GM19328 (cell line): ENCODE measurements at regions not wholly inside any gene's neighbourhood (a gene's known extent, or its start where the extent isn't known, plus 50 kb on each side); places are given as distances from the start of the nearest gene placed in this dataset.
"Not testable (repeated sequence)": the region's sequence is repeated elsewhere in the genome, so short reads cannot be mapped to it uniquely, and the experiment has no call there.

Source experiments
- ATAC-seq: cut with Tn5 transposase; IDR thresholded peaks from one replicate; pipeline ENCODE4 v1.9.1; 2021; ENCODE audit warnings: mild to moderate bottlenecking, moderate library complexity; ENCODE audit not compliant: unreplicated experiment

- no peak for ATAC-seq
These were observed 611.4 kb upstream of the CDH5 start for GRCh38 chr16:65754820-65755691.

- no peak for ATAC-seq
These were observed 614.0 kb upstream of the CDH5 start for GRCh38 chr16:65752522-65752844.

- no peak for ATAC-seq
These were observed 614.6 kb upstream of the CDH5 start for GRCh38 chr16:65751622-65752521.

- no peak for ATAC-seq
These were observed 617.0 kb upstream of the CDH5 start for GRCh38 chr16:65749506-65749905.

GRCh38 chr16:65746941-65747340 is 619.5 kb upstream of the CDH5 start:
- no peak for ATAC-seq

GRCh38 chr16:65745201-65745708 is 621.2 kb upstream of the CDH5 start:
- ATAC-seq: no peak

- no peak for ATAC-seq
These were observed 622.1 kb upstream of the CDH5 start for GRCh38 chr16:65744401-65744800.

- no peak for ATAC-seq
These were observed 621.7 kb upstream of the CDH11 start for GRCh38 chr16:65743558-65743957.

GRCh38 chr16:65740711-65741110 is 618.8 kb upstream of the CDH11 start:
- ATAC-seq: no peak

GRCh38 chr16:65739518-65739917 is 617.7 kb upstream of the CDH11 start:
- ATAC-seq: no peak

- no peak for ATAC-seq
These were observed 616.0 kb upstream of the CDH11 start for GRCh38 chr16:65737831-65738230.

- ATAC-seq: not testable (repeated sequence)
These were observed 613.8 kb upstream of the CDH11 start for GRCh38 chr16:65735615-65736014.

- ATAC-seq: no peak
These were observed 611.9 kb upstream of the CDH11 start for GRCh38 chr16:65733721-65734120.

GRCh38 chr16:65731833-65732232 is 610.0 kb upstream of the CDH11 start:
- ATAC-seq: no peak

GRCh38 chr16:65728652-65729051 is 606.8 kb upstream of the CDH11 start:
- no peak for ATAC-seq

- ATAC-seq: no peak
These were observed 606.3 kb upstream of the CDH11 start for GRCh38 chr16:65728167-65728566.

GRCh38 chr16:65727534-65728137 is 605.8 kb upstream of the CDH11 start:
- ATAC-seq: no peak

- ATAC-seq: no peak
These were observed 603.4 kb upstream of the CDH11 start for GRCh38 chr16:65725156-65725845.

- ATAC-seq: no peak
These were observed 600.6 kb upstream of the CDH11 start for GRCh38 chr16:65722429-65722828.

GRCh38 chr16:65717846-65718245 is 596.0 kb upstream of the CDH11 start:
- ATAC-seq: no peak
